ENCODE measurements at regions not wholly inside any gene's neighbourhood (a gene's known extent, or its start where the extent isn't known, plus 50 kb on each side); places are given as distances from the start of the nearest gene placed in this dataset.

DNA sequence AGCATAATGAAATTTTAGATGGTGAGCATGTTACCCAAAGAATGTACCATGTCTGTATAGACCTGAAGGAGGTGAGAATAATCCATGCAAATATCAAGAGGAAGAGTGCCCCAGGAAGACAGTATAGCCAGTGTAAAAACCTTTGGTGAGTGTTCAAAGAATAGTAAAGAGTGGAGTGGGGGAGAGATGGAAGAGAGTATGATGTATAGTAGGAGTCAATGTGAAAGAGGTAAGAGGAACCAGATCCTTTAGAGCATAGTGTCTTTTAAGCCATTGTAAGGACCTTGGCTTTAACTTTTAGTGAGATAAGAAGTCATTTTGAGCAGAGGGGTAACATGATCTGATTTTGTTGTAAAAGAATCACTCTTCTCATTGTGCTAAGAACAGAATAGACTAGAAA lies 1052.3 kb upstream of the ZEB2 start:
- TF ChIP-seq, protein P1, sequence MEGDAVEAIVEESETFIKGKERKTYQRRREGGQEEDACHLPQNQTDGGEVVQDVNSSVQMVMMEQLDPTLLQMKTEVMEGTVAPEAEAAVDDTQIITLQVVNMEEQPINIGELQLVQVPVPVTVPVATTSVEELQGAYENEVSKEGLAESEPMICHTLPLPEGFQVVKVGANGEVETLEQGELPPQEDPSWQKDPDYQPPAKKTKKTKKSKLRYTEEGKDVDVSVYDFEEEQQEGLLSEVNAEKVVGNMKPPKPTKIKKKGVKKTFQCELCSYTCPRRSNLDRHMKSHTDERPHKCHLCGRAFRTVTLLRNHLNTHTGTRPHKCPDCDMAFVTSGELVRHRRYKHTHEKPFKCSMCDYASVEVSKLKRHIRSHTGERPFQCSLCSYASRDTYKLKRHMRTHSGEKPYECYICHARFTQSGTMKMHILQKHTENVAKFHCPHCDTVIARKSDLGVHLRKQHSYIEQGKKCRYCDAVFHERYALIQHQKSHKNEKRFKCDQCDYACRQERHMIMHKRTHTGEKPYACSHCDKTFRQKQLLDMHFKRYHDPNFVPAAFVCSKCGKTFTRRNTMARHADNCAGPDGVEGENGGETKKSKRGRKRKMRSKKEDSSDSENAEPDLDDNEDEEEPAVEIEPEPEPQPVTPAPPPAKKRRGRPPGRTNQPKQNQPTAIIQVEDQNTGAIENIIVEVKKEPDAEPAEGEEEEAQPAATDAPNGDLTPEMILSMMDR (conservative IDR thresholded peaks at IDR 0.05): no peak
- TF ChIP-seq EZH2 (IDR thresholded peaks at IDR 0.05; ENCODE audit: low read depth): no peak
